HCT116 (cell line): ENCODE measurements at regions not wholly inside any gene's neighbourhood (a gene's known extent, or its start where the extent isn't known, plus 50 kb on each side); places are given as distances from the start of the nearest gene placed in this dataset.

Experiments
- ATAC-seq: fragments of 200-7000 bp; cut with Tn5 transposase; 2 replicates; pipeline ENCODE4 v1.9.1; 2020; ENCODE audit warnings: mild to moderate bottlenecking, moderate library complexity
- BruUV-seq: library from RNA; stranded (reverse); fragments of 400-500 nt; replicated peaks from 2 replicates; lab custom pipeline; 2021; lab: Mats Ljungman, UMichigan
- CTCF ChIA-PET: fragments of 300-600 bp; sonication (Branson Sonifier 250); formaldehyde crosslinking; loops from one replicate; lab custom pipeline; 2021; ENCODE audit warnings: antibody characterized with exemption; lab: Charles Lee
- POLR2A ChIA-PET: fragments of 300-600, 350-600 bp; sonication (Branson Sonifier 250); formaldehyde crosslinking; loops from one replicate; lab custom pipeline; 2021; ENCODE audit warnings: antibody characterized with exemption; lab: Charles Lee
- RAD21 ChIA-PET, 2 experiments: fragments of 300-600 bp; sonication (Branson Sonifier 250); formaldehyde crosslinking; loops; one replicate each; lab custom pipeline; 2023; ENCODE audit warnings: low total read pairs in 2 of 2; ENCODE audit not compliant: uncharacterized antibody in 2 of 2, unreplicated experiment in 2 of 2, low non-redundant PET in 1 of 2; lab: Charles Lee
- DNase-seq: peaks from one replicate; pipeline ENCODE4 v3.0.0-alpha.2; 2010; ENCODE audit warnings: low read depth, low spot score
- H2AFZ ChIP-seq: fragments of 200-600 bp; shearing (Covaris generic), sonication (generic); 2 replicates; pipeline ENCODE4 v1.6.1; 2017; ENCODE audit warnings: low read depth, mixed run types, mixed read lengths, antibody characterized with exemption, low read length; ENCODE audit not compliant: poor library complexity, severe bottlenecking
- H3K27ac ChIP-seq: 2 replicates; pipeline ENCODE4 v1.5.1; 2012; ENCODE audit warnings: low read depth, low read length
- H3K27me3 ChIP-seq: fragments of 200-600 bp; sonication (generic); 2 replicates; pipeline ENCODE4 v1.6.1; 2016; ENCODE audit warnings: mixed run types, low read length, mixed read lengths; ENCODE audit not compliant: insufficient read depth
- H3K36me3 ChIP-seq, 2 experiments: fragments of 200-500 bp in 1 of 2; fragments of 200-600 bp in 1 of 2; sonication (Bioruptor generic) in 1 of 2; sonication (generic) in 1 of 2; 2 replicates each; pipeline versions ENCODE4 v1.5.1 to v1.6.1; 2014 to 2016; ENCODE audit warnings: low read length in 2 of 2, inconsistent platforms in 1 of 2, mixed read lengths in 1 of 2, mixed run types in 1 of 2; ENCODE audit not compliant: insufficient read depth in 2 of 2, control insufficient read depth in 1 of 2
- H3K4me1 ChIP-seq, 2 experiments: fragments of 200-600 bp in 1 of 2; sonication (generic) in 1 of 2; 2 replicates each; pipeline versions ENCODE4 v1.5.1 to v1.6.1; 2012 to 2017; ENCODE audit warnings: low read length in 2 of 2, inconsistent platforms in 1 of 2, mild to moderate bottlenecking in 1 of 2, mixed read lengths in 1 of 2, mixed run types in 1 of 2, moderate library complexity in 1 of 2; ENCODE audit not compliant: insufficient read depth in 2 of 2, control insufficient read depth in 1 of 2
- H3K4me2 ChIP-seq: fragments of 200-600 bp; sonication (generic); 2 replicates; pipeline ENCODE4 v1.6.1; 2017; ENCODE audit warnings: mixed run types, low read length, mixed read lengths
- H3K4me3 ChIP-seq, 2 experiments: fragments of 200-600 bp in 1 of 2; sonication (generic) in 1 of 2; replicated peaks in 1 of 2; 2 replicates each; pipeline ENCODE4 v1.5.1; 2011 to 2016; ENCODE audit warnings: low read length in 2 of 2, control low read depth in 1 of 2, low read depth in 1 of 2, mild to moderate bottlenecking in 1 of 2, mixed read lengths in 1 of 2, mixed run types in 1 of 2
- H3K79me2 ChIP-seq: fragments of 200-600 bp; sonication (generic); 2 replicates; pipeline ENCODE4 v1.6.1; 2017; ENCODE audit warnings: mild to moderate bottlenecking, mixed run types, low read length, moderate library complexity, mixed read lengths; ENCODE audit not compliant: insufficient read depth
- H3K9ac ChIP-seq: fragments of 200-600 bp; sonication (generic); 2 replicates; pipeline ENCODE4 v1.6.1; 2016; ENCODE audit warnings: low read length, mixed read lengths
- H3K9me2 ChIP-seq: fragments of 200-600 bp; sonication (generic), shearing (Covaris generic); 2 replicates; pipeline ENCODE4 v1.6.1; 2017; ENCODE audit warnings: mixed run types, mild to moderate bottlenecking, moderate library complexity; ENCODE audit not compliant: insufficient read depth
- H3K9me3 ChIP-seq, 2 experiments: fragments of 200-500 bp in 1 of 2; fragments of 200-600 bp in 1 of 2; sonication (Bioruptor generic) in 1 of 2; sonication (generic) in 1 of 2; 2 replicates each; pipeline ENCODE4 v1.6.1; 2014 to 2017; ENCODE audit warnings: low read length in 2 of 2, mixed read lengths in 2 of 2, inconsistent platforms in 1 of 2, low read depth in 1 of 2, mild to moderate bottlenecking in 1 of 2, mixed run types in 1 of 2, moderate library complexity in 1 of 2; ENCODE audit not compliant: control insufficient read depth in 1 of 2, insufficient read depth in 1 of 2
- H4K20me1 ChIP-seq: fragments of 200-600 bp; sonication (generic), shearing (Covaris generic); 2 replicates; pipeline ENCODE4 v1.6.1; 2017; ENCODE audit warnings: mixed run types, mild to moderate bottlenecking, moderate library complexity; ENCODE audit not compliant: insufficient read depth
- CBX3 ChIP-seq: IDR thresholded peaks from 2 replicates; pipeline ENCODE4 v1.6.1; 2012; ENCODE audit warnings: low read depth
- CTCF ChIP-seq, 3 experiments: fragments of 200-600 bp in 1 of 3; sonication (generic) in 1 of 3; IDR thresholded peaks in 2 of 3; conservative IDR thresholded peaks in 1 of 3; 2 replicates each; pipeline ENCODE4 v1.5.1; 2012 to 2017; ENCODE audit warnings: low read depth in 2 of 3, low read length in 2 of 3, antibody characterized with exemption in 1 of 3, borderline replicate concordance in 1 of 3, control low read depth in 1 of 3, mild to moderate bottlenecking in 1 of 3, mixed read lengths in 1 of 3, mixed run types in 1 of 3, moderate library complexity in 1 of 3; ENCODE audit not compliant: insufficient read depth in 1 of 3
- EGR1 ChIP-seq: IDR thresholded peaks from 2 replicates; pipeline ENCODE4 v1.6.1; 2012; ENCODE audit warnings: low read depth
- EZH2phosphoT487 ChIP-seq: fragments of 200-600 bp; IDR thresholded peaks from 2 replicates; pipeline ENCODE4 v1.6.1; 2018; ENCODE audit warnings: antibody characterized with exemption, borderline replicate concordance
- POLR2A ChIP-seq: IDR thresholded peaks from 2 replicates; pipeline ENCODE4 v1.7.0; 2011; ENCODE audit warnings: borderline replicate concordance; ENCODE audit not compliant: insufficient read depth, insufficient read length; ENCODE audit errors: extremely low read depth
- REST ChIP-seq: IDR thresholded peaks from 2 replicates; pipeline ENCODE4 v1.6.1; 2012; ENCODE audit warnings: low read depth
- SP1 ChIP-seq: IDR thresholded peaks from 2 replicates; pipeline ENCODE4 v1.6.1; 2012; ENCODE audit warnings: low read depth
- ZFX ChIP-seq: fragments of 450-650 bp; IDR thresholded peaks from 2 replicates; pipeline ENCODE4 v1.6.1; 2017
- ZNF274 ChIP-seq: fragments of 200-500 bp; sonication (Bioruptor generic); IDR thresholded peaks from 2 replicates; pipeline ENCODE4 v1.6.1; 2014; ENCODE audit warnings: mild to moderate bottlenecking, low read depth, low read length, inconsistent platforms
- intact Hi-C: fragments of 100-400 bp; cut with micrococcal nuclease; formaldehyde crosslinking; loops from 2 replicates; pipeline ENCODE4 v1.10.0; 2022

- H3K4me3 ChIP-seq = no peak overlapping the region
- no peaks in the 10 kb centered on the region for H3K36me3 ChIP-seq
- no peak overlapping the region for H2AFZ ChIP-seq
- peaks cover 0 to 12% of the 10 kb centered on the region in 2 experiments; a peak in 3 of 4 replicates for H3K4me1 ChIP-seq
- H3K9me2 ChIP-seq = no peaks in the 10 kb centered on the region
- ChIA-PET POLR2A (no interaction called here), CTCF (no interaction called here), RAD21 (no interaction called here)
- no peaks in the 10 kb centered on the region for H3K79me2 ChIP-seq
- no peak overlapping the region for H3K4me2 ChIP-seq
- ATAC-seq = no peak
- no peaks in the 10 kb centered on the region for H4K20me1 ChIP-seq
- TF ChIP-seq EGR1 (no peak), REST (no peak), ZNF274 (no peak), POLR2A (no peak), EZH2phosphoT487 (no peak), CBX3 (no peak), CTCF (IDR thresholded peaks at IDR 0.05 in 2 of 3, conservative IDR thresholded peaks at IDR 0.05 in 1 of 3; ENCODE audit: borderline replicate concordance in 1 of 3, insufficient read depth in 1 of 3, low read depth in 2 of 3, low read length in 2 of 3) (no peak), SP1 (no peak), ZFX (no peak)
- no peaks in the 10 kb centered on the region for H3K9me3 ChIP-seq
- no peak overlapping the region for H3K27ac ChIP-seq
- H3K9ac ChIP-seq = no peak overlapping the region
- H3K27me3 ChIP-seq = peaks cover 20% of the 10 kb centered on the region
- no peak for DNase-seq
- intact Hi-C loops = no loop called here
- BruUV-seq = no TSS peak
These were observed 581.9 kb downstream of the VRK1 start for GRCh38 chr14:97379091-97379531.
